HepG2 (cell line): ENCODE measurements at regions not wholly inside any gene's neighbourhood (a gene's known extent, or its start where the extent isn't known, plus 50 kb on each side); places are given as distances from the start of the nearest gene placed in this dataset.

Experiments used
- ARNTL ChIP-seq: sonication (generic); formaldehyde crosslinking; IDR thresholded peaks from 2 replicates; pipeline ENCODE4 v1.4.0; 2020; ENCODE audit warnings: mild to moderate bottlenecking, missing genetic modification reagents
- CHD2 ChIP-seq: IDR thresholded peaks from 2 replicates; pipeline ENCODE4 v1.6.1; 2011; ENCODE audit warnings: low read depth, low read length, improper control_type of control experiment
- FOXA1 ChIP-seq, 2 experiments: fragments of 450-650 bp in 1 of 2; sonication (generic) in 1 of 2; formaldehyde crosslinking in 1 of 2; IDR thresholded peaks; 2 replicates each; pipeline versions ENCODE4 v1.4.0 to v1.6.1; 2016 to 2020; ENCODE audit warnings: missing genetic modification reagents in 1 of 2
- FOXM1 ChIP-seq: sonication (generic); formaldehyde crosslinking; IDR thresholded peaks from 2 replicates; pipeline ENCODE4 v1.5.0; 2020; ENCODE audit warnings: missing genetic modification reagents
- NFIC ChIP-seq: IDR thresholded peaks from 2 replicates; pipeline ENCODE4 v1.6.1; 2012; ENCODE audit warnings: mild to moderate bottlenecking, low read length, inconsistent platforms
- RELA ChIP-seq: sonication (generic); formaldehyde crosslinking; IDR thresholded peaks from 2 replicates; pipeline ENCODE4 v1.4.0; 2020; ENCODE audit warnings: missing genetic modification reagents
- TF ChIP-seq, protein P1 (sequence below): sonication (generic); formaldehyde crosslinking; IDR thresholded peaks from 2 replicates; pipeline ENCODE4 v1.4.0; 2020; ENCODE audit warnings: mild to moderate bottlenecking, missing genetic modification reagents
- TF ChIP-seq, protein P2 (sequence below): sonication (generic); formaldehyde crosslinking; IDR thresholded peaks from 2 replicates; pipeline ENCODE4 v1.4.0; 2020; ENCODE audit warnings: missing genetic modification reagents

GRCh38 chr5:110896901-110897300, 158.1 kb downstream of the SLC25A46 start:
- TF ChIP-seq, protein P1, sequence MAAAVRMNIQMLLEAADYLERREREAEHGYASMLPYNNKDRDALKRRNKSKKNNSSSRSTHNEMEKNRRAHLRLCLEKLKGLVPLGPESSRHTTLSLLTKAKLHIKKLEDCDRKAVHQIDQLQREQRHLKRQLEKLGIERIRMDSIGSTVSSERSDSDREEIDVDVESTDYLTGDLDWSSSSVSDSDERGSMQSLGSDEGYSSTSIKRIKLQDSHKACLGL (CRISPR knock-in tag), result no peak
- no peak for TF ChIP-seq CHD2
- TF ChIP-seq FOXA1 (IDR thresholded peaks at IDR 0.05), result no peak
- no peak for TF ChIP-seq FOXA1 (CRISPR knock-in tag; IDR thresholded peaks at IDR 0.05)
- no peak for TF ChIP-seq FOXM1
- no peak for TF ChIP-seq ARNTL (CRISPR knock-in tag)
- no peak for TF ChIP-seq RELA (CRISPR knock-in tag)
- TF ChIP-seq NFIC, result no peak
- TF ChIP-seq, protein P2, sequence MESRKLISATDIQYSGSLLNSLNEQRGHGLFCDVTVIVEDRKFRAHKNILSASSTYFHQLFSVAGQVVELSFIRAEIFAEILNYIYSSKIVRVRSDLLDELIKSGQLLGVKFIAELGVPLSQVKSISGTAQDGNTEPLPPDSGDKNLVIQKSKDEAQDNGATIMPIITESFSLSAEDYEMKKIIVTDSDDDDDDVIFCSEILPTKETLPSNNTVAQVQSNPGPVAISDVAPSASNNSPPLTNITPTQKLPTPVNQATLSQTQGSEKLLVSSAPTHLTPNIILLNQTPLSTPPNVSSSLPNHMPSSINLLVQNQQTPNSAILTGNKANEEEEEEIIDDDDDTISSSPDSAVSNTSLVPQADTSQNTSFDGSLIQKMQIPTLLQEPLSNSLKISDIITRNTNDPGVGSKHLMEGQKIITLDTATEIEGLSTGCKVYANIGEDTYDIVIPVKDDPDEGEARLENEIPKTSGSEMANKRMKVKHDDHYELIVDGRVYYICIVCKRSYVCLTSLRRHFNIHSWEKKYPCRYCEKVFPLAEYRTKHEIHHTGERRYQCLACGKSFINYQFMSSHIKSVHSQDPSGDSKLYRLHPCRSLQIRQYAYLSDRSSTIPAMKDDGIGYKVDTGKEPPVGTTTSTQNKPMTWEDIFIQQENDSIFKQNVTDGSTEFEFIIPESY (CRISPR knock-in tag), result no peak
